SU-DHL-6 (cell line): ENCODE measurements at regions not wholly inside any gene's neighbourhood (a gene's known extent, or its start where the extent isn't known, plus 50 kb on each side); places are given as distances from the start of the nearest gene placed in this dataset.

Experiments used
- CTCF ChIP-seq: fragments of 200-600 bp; sonication (generic); IDR thresholded peaks from one replicate; pipeline ENCODE4 v1.5.1; 2017; ENCODE audit warnings: antibody characterized with exemption, mild to moderate bottlenecking, low read length, moderate library complexity; ENCODE audit not compliant: insufficient read depth, poor library complexity, severe bottlenecking
- EZH2phosphoT487 ChIP-seq: fragments of 200-600 bp; sonication (generic), shearing (Covaris generic); conservative IDR thresholded peaks from 2 replicates; pipeline ENCODE4 v1.6.1; 2018; ENCODE audit warnings: mild to moderate bottlenecking, antibody characterized with exemption, low read length, moderate library complexity, mixed read lengths

- TF ChIP-seq CTCF, result no peak
- no peak for TF ChIP-seq EZH2phosphoT487
Measured at GRCh38 chr5:66277981-66278380, 133.9 kb downstream of the SREK1 start.
